Testis (tissue), 2 donors: ENCODE measurements at regions not wholly inside any gene's neighbourhood (a gene's known extent, or its start where the extent isn't known, plus 50 kb on each side); places are given as distances from the start of the nearest gene placed in this dataset.

ENCODE experiments used
- POLR2A ChIP-seq: fragments of 450-650 bp; IDR thresholded peaks from one replicate; pipeline ENCODE4 v1.6.1; 2017; ENCODE audit warnings: antibody characterized with exemption, mild to moderate bottlenecking, moderate library complexity
- TF ChIP-seq, protein P1 (sequence below), 3 experiments: fragments of 450-650 bp in 2 of 3; fragments of 200-600 bp in 1 of 3; sonication (generic) in 1 of 3; IDR thresholded peaks; one replicate each; pipeline ENCODE4 v1.5.1; 2016 to 2019; ENCODE audit warnings: antibody characterized with exemption in 3 of 3, mild to moderate bottlenecking in 2 of 3, moderate library complexity in 1 of 3

DNA sequence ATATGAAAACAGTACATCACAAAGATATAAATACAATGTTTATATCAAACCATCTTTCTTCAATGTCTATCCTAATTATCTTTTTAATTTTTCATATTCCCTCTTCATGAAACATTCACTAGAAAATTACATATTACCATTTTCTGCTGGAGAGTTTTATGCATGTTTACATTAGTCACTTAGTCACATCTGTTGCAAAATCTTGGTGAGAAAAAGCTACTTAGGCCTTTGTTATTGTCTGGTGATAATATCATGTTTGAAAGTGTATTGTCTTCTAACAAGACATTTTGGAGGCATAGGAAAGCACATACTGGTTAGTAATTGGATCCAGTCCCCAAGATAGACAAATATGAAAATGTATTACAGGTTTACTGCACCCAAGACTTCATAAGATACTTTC lies 163.6 kb downstream of the GNAI1 start:
- TF ChIP-seq POLR2A, result no peak
- TF ChIP-seq, protein P1, sequence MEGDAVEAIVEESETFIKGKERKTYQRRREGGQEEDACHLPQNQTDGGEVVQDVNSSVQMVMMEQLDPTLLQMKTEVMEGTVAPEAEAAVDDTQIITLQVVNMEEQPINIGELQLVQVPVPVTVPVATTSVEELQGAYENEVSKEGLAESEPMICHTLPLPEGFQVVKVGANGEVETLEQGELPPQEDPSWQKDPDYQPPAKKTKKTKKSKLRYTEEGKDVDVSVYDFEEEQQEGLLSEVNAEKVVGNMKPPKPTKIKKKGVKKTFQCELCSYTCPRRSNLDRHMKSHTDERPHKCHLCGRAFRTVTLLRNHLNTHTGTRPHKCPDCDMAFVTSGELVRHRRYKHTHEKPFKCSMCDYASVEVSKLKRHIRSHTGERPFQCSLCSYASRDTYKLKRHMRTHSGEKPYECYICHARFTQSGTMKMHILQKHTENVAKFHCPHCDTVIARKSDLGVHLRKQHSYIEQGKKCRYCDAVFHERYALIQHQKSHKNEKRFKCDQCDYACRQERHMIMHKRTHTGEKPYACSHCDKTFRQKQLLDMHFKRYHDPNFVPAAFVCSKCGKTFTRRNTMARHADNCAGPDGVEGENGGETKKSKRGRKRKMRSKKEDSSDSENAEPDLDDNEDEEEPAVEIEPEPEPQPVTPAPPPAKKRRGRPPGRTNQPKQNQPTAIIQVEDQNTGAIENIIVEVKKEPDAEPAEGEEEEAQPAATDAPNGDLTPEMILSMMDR (IDR thresholded peaks at IDR 0.05), result no peak
